ENCODE measurements at regions not wholly inside any gene's neighbourhood (a gene's known extent, or its start where the extent isn't known, plus 50 kb on each side); places are given as distances from the start of the nearest gene placed in this dataset.

GRCh38 chr3:181855825-181856224 lies 144.1 kb downstream of the SOX2 start:
- DNase-seq (peak; percentile 28 to 68 (median 39)), ATAC-seq (ENCODE audit: insufficient read depth, low FRiP score) (peak; percentile 64)
- Histone ChIP-seq H3K4me1 (ENCODE audit: control insufficient read depth in 5 of 5, insufficient read depth in 5 of 5, low read length in 5 of 5) (peaks cover 0 to 3% (median 0%) of the 10 kb centered on the region in 5 donors), H3K27ac (ENCODE audit: low read depth in 1 of 2, low read length in 1 of 2) (no peak overlapping the region), H3K36me3 (ENCODE audit: control insufficient read depth in 4 of 4, insufficient read depth in 4 of 4, low read length in 4 of 4) (no peaks in the 10 kb centered on the region), H3K4me3 (no peak overlapping the region), H3K27me3 (ENCODE audit: control insufficient read depth in 3 of 3, insufficient read depth in 3 of 3, low read length in 2 of 3) (no peaks in the 10 kb centered on the region), H3K9ac (ENCODE audit: insufficient read depth in 1 of 2, low read length in 2 of 2) (no peak overlapping the region), H3K9me3 (ENCODE audit: control insufficient read depth in 4 of 4, insufficient read depth in 3 of 4, low read length in 3 of 4) (no peaks in the 10 kb centered on the region)
- 52 to 84% methylated on average over 2 of the region's 2 CpGs for WGBS, 2 donors
- TF ChIP-seq CTCF (IDR thresholded peaks at IDR 0.05; ENCODE audit: control extremely low read depth, extremely low read depth): no peak

GRCh38 chr3:181859518-181859917 lies 147.8 kb downstream of the SOX2 start:
- no peak for DNase-seq
- Histone ChIP-seq H3K9ac (ENCODE audit: insufficient read depth in 1 of 2, low read length in 2 of 2) (no peak overlapping the region), H3K9me3 (ENCODE audit: control insufficient read depth in 4 of 4, insufficient read depth in 3 of 4, low read length in 3 of 4) (no peaks in the 10 kb centered on the region), H3K27ac (ENCODE audit: low read depth in 1 of 2, low read length in 1 of 2) (no peak overlapping the region), H3K4me1 (ENCODE audit: control insufficient read depth in 5 of 5, insufficient read depth in 5 of 5, low read length in 5 of 5) (peaks cover 0 to 3% (median 0%) of the 10 kb centered on the region in 5 donors), H3K36me3 (ENCODE audit: control insufficient read depth in 4 of 4, insufficient read depth in 4 of 4, low read length in 4 of 4) (no peaks in the 10 kb centered on the region), H3K27me3 (ENCODE audit: control insufficient read depth in 3 of 3, insufficient read depth in 3 of 3, low read length in 2 of 3) (no peaks in the 10 kb centered on the region), H3K4me3 (no peak overlapping the region)
- 56 to 57% methylated on average over 4 of the region's 4 CpGs for WGBS, 2 donors
- no peak for ATAC-seq (ENCODE audit: insufficient read depth, low FRiP score)
- TF ChIP-seq CTCF (IDR thresholded peaks at IDR 0.05; ENCODE audit: control extremely low read depth, extremely low read depth): no peak

GRCh38 chr3:181860235-181860634 lies 148.5 kb downstream of the SOX2 start:
- H3K4me3 ChIP-seq: no peak overlapping the region
- WGBS, 2 donors: 85 to 88% methylated on average over 1 of the region's 1 CpG
- peaks cover 0 to 3% (median 0%) of the 10 kb centered on the region in 5 donors for H3K4me1 ChIP-seq (ENCODE audit: control insufficient read depth in 5 of 5, insufficient read depth in 5 of 5, low read length in 5 of 5)
- no peak overlapping the region for H3K9ac ChIP-seq (ENCODE audit: insufficient read depth in 1 of 2, low read length in 2 of 2)
- no peaks in the 10 kb centered on the region for H3K36me3 ChIP-seq (ENCODE audit: control insufficient read depth in 4 of 4, insufficient read depth in 4 of 4, low read length in 4 of 4)
- TF ChIP-seq CTCF (IDR thresholded peaks at IDR 0.05; ENCODE audit: control extremely low read depth, extremely low read depth): no peak
- H3K9me3 ChIP-seq (ENCODE audit: control insufficient read depth in 4 of 4, insufficient read depth in 3 of 4, low read length in 3 of 4): no peaks in the 10 kb centered on the region
- H3K27me3 ChIP-seq (ENCODE audit: control insufficient read depth in 3 of 3, insufficient read depth in 3 of 3, low read length in 2 of 3): no peaks in the 10 kb centered on the region
- no peak overlapping the region for H3K27ac ChIP-seq (ENCODE audit: low read depth in 1 of 2, low read length in 1 of 2)
- no peak for DNase-seq
- ATAC-seq (ENCODE audit: insufficient read depth, low FRiP score): no peak

- no peaks in the 10 kb centered on the region for H3K27me3 ChIP-seq (ENCODE audit: control insufficient read depth in 3 of 3, insufficient read depth in 3 of 3, low read length in 2 of 3)
- ATAC-seq (ENCODE audit: insufficient read depth, low FRiP score) (no peak), DNase-seq (no peak)
- no peaks in the 10 kb centered on the region for H3K9me3 ChIP-seq (ENCODE audit: control insufficient read depth in 4 of 4, insufficient read depth in 3 of 4, low read length in 3 of 4)
- no peaks in the 10 kb centered on the region for H3K4me1 ChIP-seq (ENCODE audit: control insufficient read depth in 5 of 5, insufficient read depth in 5 of 5, low read length in 5 of 5)
- no peaks in the 10 kb centered on the region for H3K36me3 ChIP-seq (ENCODE audit: control insufficient read depth in 4 of 4, insufficient read depth in 4 of 4, low read length in 4 of 4)
- H3K4me3 ChIP-seq: no peak overlapping the region
- H3K27ac ChIP-seq (ENCODE audit: low read depth in 1 of 2, low read length in 1 of 2): no peak overlapping the region
- no peak overlapping the region for H3K9ac ChIP-seq (ENCODE audit: insufficient read depth in 1 of 2, low read length in 2 of 2)
- 67 to 73% methylated on average over 3 of the region's 3 CpGs for WGBS, 2 donors
- TF ChIP-seq CTCF (IDR thresholded peaks at IDR 0.05; ENCODE audit: control extremely low read depth, extremely low read depth): no peak
These were observed 150.8 kb downstream of the SOX2 start for GRCh38 chr3:181862502-181862901.
